NOMO-1 treated with dmso at 0.1 percent for 144 hours (cell line): ENCODE measurements at regions not wholly inside any gene's neighbourhood (a gene's known extent, or its start where the extent isn't known, plus 50 kb on each side); places are given as distances from the start of the nearest gene placed in this dataset.

Experiments
- DNase-seq: peaks from one replicate; lab custom pipeline; 2025; ENCODE audit not compliant: unreplicated experiment; lab: John Stamatoyannopoulos, UW

GRCh38 chr10:36185097-36185496, 543.0 kb upstream of the FZD8 start:
- DNase-seq: no peak

DNA sequence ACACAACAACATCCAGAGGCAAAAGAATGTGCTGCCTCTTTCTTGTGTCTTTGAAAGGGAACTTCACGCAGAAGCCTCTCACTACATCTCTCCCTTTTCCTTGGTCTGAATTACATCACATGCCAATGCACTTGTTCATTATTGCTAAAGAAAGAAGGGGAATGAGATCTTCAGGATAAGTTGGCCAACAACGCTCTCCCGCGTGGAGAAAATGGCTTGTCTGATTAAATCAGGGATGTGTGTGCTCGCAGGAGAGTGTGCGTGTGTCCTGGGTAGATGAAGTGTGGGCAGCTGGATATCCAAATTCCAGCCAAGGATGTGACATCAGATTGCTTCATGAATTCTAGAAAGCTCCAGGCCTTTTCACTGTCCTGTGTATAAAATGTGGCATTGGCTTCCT, 541.6 kb upstream of the FZD8 start:
- no peak for DNase-seq

DNA sequence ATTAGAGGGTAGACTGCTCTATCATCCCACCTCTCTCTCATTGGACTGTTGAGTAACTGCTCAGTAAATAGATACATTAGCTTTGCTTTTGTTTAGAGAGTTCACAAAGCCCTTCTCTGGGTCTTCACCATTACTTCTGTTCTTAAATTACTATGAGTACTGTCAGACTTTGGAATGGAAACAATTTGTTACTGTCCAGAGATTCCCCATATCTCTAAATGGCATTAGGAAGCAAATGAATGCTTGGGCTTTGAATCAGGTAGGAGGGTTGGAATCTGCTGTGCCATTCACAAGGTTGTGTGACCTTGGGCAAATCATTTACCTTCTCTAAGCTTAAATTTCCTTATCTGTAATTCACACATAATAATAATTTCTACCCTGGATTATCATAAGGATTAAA, 541.0 kb upstream of the FZD8 start:
- no peak for DNase-seq

GRCh38 chr10:36182606-36183005, 540.5 kb upstream of the FZD8 start:
- DNase-seq: no peak

DNA sequence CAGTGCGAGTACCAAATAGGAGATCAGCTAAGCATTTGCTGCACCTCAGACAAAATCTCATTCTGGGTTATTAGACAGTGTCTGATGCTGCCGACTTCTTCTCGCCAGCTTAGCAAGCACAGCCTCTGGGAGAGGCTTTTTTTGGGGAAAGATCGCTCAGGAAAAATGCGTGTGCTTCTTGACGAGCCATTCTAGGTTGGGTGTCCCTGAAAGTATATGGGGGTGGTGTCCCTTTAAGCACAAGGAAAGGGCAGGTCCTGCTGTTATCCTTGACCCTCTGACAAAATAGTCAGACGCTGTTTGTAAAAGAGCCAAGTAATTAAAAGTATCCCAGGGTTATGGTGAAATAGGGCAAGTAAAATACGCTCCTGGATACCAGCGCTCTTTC, 540.1 kb upstream of the FZD8 start:
- DNase-seq: no peak

DNA sequence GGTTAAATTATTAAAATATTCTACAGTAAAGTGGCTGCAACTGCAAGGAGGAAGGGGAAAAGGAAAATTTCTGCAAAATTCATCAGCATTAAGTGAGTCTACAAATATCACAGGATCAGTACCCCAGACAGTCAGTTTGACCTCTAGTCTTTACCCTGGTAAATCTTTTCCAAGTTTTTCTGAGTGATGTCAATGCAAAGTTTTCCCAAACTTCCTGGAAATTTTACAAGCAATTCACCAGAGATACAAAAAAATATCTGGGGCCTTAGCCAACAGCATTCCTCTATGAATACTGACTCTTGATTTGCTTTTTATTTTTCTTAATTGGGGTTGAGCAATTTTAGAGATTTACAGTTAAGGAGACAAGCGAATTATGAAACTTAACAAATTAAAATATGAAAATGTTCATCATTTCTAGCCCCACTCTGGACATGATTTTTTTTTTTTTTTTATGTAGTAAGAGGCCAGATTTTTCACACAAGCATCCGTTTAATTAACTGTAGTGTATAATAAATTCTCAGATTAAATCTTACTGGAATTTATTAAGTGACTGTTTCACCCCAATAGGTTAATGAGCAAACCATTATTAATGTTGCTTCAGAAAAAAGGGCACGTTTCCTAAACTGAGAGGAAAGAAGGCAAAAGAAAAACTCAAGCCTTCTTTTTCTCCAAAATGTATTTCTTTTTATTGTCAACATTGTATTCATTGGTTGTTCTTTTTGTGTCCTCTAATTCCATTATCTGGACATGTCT, 539.5 kb upstream of the FZD8 start:
- no peak for DNase-seq

- DNase-seq: no peak
Observed at GRCh38 chr10:36178616-36179015, 536.5 kb upstream of the FZD8 start.

DNA sequence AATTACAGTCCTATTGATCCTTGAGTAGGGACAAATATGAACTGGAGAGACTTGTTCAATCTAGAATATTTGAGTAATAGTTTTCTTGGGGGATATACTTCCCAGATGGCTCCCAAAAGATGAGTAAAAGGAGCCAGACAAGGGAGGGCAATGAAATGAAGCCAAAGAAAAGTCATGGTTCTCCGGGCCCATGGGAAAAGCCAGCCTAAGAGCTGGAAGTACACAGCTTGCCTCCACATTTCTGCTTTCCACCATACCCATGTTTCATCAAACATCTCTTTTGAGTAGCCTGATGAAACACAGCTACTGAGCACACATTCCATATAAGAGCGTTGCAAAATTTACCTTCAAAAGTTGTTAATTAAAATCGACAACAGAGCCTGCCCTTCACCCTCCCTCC, 535.0 kb upstream of the FZD8 start:
- DNase-seq: no peak

GRCh38 chr10:36175954-36176353, 533.9 kb upstream of the FZD8 start:
- no peak for DNase-seq

- no peak for DNase-seq
Observed at GRCh38 chr10:36173364-36173763, 531.3 kb upstream of the FZD8 start.

GRCh38 chr10:36171953-36172940, 530.2 kb upstream of the FZD8 start:
- DNase-seq: no peak

GRCh38 chr10:36171556-36171952, 529.5 kb upstream of the FZD8 start:
- DNase-seq: no peak

- no peak for DNase-seq
Observed at GRCh38 chr10:36170943-36171501, 528.9 kb upstream of the FZD8 start.

GRCh38 chr10:36170142-36170719, 528.1 kb upstream of the FZD8 start:
- no peak for DNase-seq

DNA sequence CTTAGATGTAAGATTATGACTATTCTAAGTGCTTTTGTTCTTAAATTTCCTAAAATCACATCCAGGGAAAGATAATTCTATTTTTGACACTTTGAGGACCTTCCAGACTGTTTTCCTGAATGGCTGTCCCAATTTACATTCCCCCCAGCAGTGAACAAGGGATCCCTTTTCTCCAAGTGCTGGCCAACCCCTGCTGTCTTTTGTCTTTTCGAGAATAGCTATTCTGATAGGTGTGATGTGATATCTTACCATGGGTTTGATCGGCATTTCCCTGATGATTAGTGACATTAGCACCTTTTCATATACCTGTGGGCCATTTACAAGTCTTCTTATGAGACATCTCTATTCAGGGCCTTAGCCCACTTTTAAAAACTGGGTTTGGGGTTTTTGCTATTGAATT, 526.7 kb upstream of the FZD8 start:
- DNase-seq: no peak

GRCh38 chr10:36164556-36165504, 522.7 kb upstream of the FZD8 start:
- DNase-seq: no peak

- no peak for DNase-seq
Observed at GRCh38 chr10:36163827-36164226, 521.7 kb upstream of the FZD8 start.

- no peak for DNase-seq
Observed at GRCh38 chr10:36157486-36157885, 515.4 kb upstream of the FZD8 start.

GRCh38 chr10:36148207-36148606, 506.1 kb upstream of the FZD8 start:
- DNase-seq: no peak

DNA sequence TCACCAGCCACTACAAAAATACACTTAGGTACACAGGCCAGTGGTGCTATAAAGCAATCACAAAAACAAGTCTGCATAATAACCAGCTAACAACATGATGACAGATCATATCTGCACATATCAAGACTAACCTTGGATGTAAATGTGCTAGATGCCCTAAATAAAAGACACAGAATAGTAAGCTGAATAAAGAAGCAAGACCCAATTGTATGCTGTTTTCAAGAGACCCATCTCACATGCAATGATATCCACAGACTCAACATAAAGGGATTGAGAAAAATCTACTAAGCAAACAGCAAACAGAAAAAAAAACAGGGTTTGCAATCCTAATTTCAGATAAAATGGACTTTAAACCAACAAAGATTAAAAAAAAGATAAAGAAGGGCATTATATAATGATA, 505.4 kb upstream of the FZD8 start:
- DNase-seq: no peak
